ENCODE measurements at regions not wholly inside any gene's neighbourhood (a gene's known extent, or its start where the extent isn't known, plus 50 kb on each side); places are given as distances from the start of the nearest gene placed in this dataset.

- no peak overlapping the region for H3K27ac Mint-ChIP-seq
- ATAC-seq = no peak
- H3K4me3 Mint-ChIP-seq = no peak overlapping the region
- peaks cover 5% of the 10 kb centered on the region for H3K9me3 Mint-ChIP-seq
- no peaks in the 10 kb centered on the region for H3K36me3 Mint-ChIP-seq
- H3K27me3 Mint-ChIP-seq = no peaks in the 10 kb centered on the region
- no peaks in the 10 kb centered on the region for H3K4me1 Mint-ChIP-seq
Measured at GRCh38 chr7:68472688-68473087, 1125.6 kb upstream of the AUTS2 start.

GRCh38 chr7:68474661-68475216, 1123.5 kb upstream of the AUTS2 start:
- no peak overlapping the region for H3K27ac Mint-ChIP-seq

DNA sequence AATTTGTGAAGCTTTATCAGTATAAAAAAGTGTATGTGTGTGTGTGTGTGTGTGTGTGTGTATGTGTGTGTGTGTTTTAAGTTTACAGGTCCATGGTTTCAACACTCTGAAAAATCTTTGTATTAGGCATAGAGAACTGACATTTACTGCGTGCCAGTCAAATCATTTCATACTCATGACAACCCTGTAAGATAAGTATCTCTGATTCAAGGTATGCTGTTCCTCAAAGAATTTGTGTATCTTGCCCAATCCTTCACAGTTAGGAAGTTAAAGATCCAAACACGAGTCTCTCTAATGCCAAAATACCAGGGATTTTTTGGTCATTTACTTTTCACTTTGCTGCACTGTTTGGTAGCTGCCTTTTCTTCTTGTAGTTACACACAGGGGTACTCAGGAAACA, 1121.3 kb upstream of the AUTS2 start:
- no peak for ATAC-seq
- no peaks in the 10 kb centered on the region for H3K36me3 Mint-ChIP-seq
- no peak overlapping the region for H3K27ac Mint-ChIP-seq
- no peaks in the 10 kb centered on the region for H3K4me1 Mint-ChIP-seq
- H3K9me3 Mint-ChIP-seq = no peaks in the 10 kb centered on the region
- H3K27me3 Mint-ChIP-seq = no peaks in the 10 kb centered on the region
- H3K4me3 Mint-ChIP-seq = no peak overlapping the region

More at GRCh38 chr7:68474661-68475216, 1123.5 kb upstream of the AUTS2 start:
- Mint-ChIP-seq H3K9me3 (no peaks in the 10 kb centered on the region), H3K4me1 (no peaks in the 10 kb centered on the region), H3K36me3 (no peaks in the 10 kb centered on the region), H3K27me3 (no peaks in the 10 kb centered on the region), H3K4me3 (no peak overlapping the region)
- no peak for ATAC-seq

DNA sequence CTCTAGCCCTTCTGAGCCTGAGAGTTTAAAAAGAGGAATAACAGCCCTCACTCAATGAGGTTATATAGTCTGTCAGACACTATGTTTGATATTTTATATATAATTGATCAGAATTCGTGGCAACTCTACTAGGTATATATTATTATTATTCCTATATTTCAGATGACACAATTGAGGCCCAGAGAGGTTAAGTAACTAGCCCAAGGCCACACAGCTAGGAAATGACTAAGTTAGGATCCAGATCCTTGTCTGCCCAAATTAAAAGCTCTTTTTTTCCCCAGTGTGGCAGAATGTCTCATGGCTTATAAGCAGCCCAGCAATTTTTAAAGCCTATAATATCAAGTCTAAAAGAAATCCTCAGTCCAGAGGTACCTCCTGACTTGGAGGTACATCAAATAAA, 1119.9 kb upstream of the AUTS2 start:
- ATAC-seq = no peak
- H3K4me1 Mint-ChIP-seq = no peaks in the 10 kb centered on the region
- no peaks in the 10 kb centered on the region for H3K36me3 Mint-ChIP-seq
- H3K4me3 Mint-ChIP-seq = no peak overlapping the region
- peaks cover 7% of the 10 kb centered on the region for H3K27me3 Mint-ChIP-seq
- H3K9me3 Mint-ChIP-seq = peaks cover 2% of the 10 kb centered on the region
- H3K27ac Mint-ChIP-seq = no peak overlapping the region

- H3K4me1 Mint-ChIP-seq = no peaks in the 10 kb centered on the region
- H3K27me3 Mint-ChIP-seq = peaks cover 19% of the 10 kb centered on the region
- no peak overlapping the region for H3K27ac Mint-ChIP-seq
- H3K36me3 Mint-ChIP-seq = no peaks in the 10 kb centered on the region
- peaks cover 7% of the 10 kb centered on the region for H3K9me3 Mint-ChIP-seq
- no peak for ATAC-seq
- H3K4me3 Mint-ChIP-seq = no peak overlapping the region
Measured at GRCh38 chr7:68482800-68483199, 1115.5 kb upstream of the AUTS2 start.

- Mint-ChIP-seq H3K4me1 (no peaks in the 10 kb centered on the region), H3K4me3 (no peak overlapping the region), H3K9me3 (peaks cover 11% of the 10 kb centered on the region), H3K27me3 (peaks cover 19% of the 10 kb centered on the region), H3K36me3 (no peaks in the 10 kb centered on the region), H3K27ac (no peak overlapping the region)
- no peak for ATAC-seq
Measured at GRCh38 chr7:68484731-68485130, 1113.5 kb upstream of the AUTS2 start.

GRCh38 chr7:68485253-68485917, 1112.9 kb upstream of the AUTS2 start:
- Mint-ChIP-seq H3K36me3 (no peaks in the 10 kb centered on the region), H3K4me3 (no peak overlapping the region), H3K27me3 (peaks cover 19% of the 10 kb centered on the region), H3K27ac (no peak overlapping the region), H3K9me3 (peaks cover 11% of the 10 kb centered on the region), H3K4me1 (no peaks in the 10 kb centered on the region)
- ATAC-seq = no peak

DNA sequence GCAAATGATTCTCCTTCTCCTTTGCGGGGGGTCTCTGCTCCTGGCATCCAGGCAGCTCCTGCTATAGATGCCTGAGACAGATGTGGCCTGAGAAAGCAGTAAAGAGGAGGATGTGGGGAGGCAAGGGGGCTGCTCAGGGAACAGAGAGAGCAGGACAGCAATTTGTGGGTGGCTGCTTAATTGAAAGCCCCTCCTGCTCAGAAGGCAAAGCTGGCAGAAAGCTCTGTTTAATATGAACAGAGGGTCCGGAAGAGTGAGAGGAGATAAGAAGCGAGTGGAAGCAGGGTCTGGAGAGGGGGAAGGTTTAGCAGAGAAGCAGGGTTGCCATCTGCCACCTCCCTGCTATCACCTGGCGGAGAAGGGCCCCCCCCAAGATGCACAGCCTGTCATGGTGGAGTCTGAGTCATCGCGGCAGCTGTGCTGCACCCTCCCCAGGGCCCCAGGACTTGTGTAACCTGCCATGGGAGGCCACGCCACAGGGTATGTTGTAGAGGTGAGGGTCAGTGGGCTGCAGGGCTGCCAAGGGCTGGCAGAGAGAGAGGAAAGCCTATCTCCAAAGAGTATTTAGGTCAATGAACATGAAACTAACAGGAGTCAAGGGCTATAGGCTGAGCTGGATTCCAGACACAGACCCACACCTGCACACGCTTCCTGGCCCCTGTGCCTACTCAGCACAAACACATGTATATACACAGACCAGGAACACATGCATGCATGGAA, 1109.8 kb upstream of the AUTS2 start:
- H3K36me3 Mint-ChIP-seq = no peaks in the 10 kb centered on the region
- no peak for ATAC-seq
- H3K4me3 Mint-ChIP-seq = no peak overlapping the region
- H3K27me3 Mint-ChIP-seq = peaks cover 10% of the 10 kb centered on the region
- peaks cover 9% of the 10 kb centered on the region for H3K9me3 Mint-ChIP-seq
- no peak overlapping the region for H3K27ac Mint-ChIP-seq
- no peaks in the 10 kb centered on the region for H3K4me1 Mint-ChIP-seq

DNA sequence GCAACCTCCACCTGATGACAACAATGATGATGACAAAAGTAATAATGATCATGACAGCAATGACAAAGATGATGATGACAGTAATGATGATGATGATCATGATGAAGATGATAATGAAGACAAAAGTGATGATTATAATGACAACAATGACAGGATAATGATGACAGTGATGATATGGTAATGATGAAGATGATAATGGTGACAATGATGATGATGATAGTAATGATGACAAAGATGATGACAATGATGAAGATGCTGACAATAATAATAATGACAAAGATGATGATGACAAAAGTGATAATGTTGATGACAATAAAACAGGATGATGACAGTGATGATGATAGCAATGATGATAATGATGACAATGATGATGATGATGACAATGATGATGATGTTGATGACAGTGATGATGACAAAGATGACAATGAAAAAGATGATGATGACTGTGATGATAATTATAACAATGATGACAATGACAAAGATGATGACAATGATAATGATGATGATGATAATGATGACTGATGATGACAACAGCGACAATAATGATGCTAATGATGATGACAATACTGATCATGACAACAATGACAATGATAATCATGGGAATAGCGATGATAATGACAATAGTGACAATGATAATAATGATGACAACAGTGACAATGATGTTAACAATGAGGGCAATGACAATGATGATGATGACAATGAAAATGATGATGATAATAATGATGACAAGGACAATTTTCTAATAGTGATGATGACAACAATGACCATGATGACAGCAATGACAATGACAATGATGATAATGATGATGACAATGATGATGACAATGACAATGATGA, 1106.5 kb upstream of the AUTS2 start:
- Mint-ChIP-seq H3K4me1 (no peaks in the 10 kb centered on the region), H3K27me3 (no peaks in the 10 kb centered on the region), H3K9me3 (peaks cover 4% of the 10 kb centered on the region), H3K4me3 (no peak overlapping the region), H3K36me3 (no peaks in the 10 kb centered on the region), H3K27ac (no peak overlapping the region)
- ATAC-seq = no peak

GRCh38 chr7:68492359-68492690, 1106.0 kb upstream of the AUTS2 start:
- no peak overlapping the region for H3K4me3 Mint-ChIP-seq
- H3K27me3 Mint-ChIP-seq = no peaks in the 10 kb centered on the region
- no peak overlapping the region for H3K27ac Mint-ChIP-seq

GRCh38 chr7:68503400-68503799, 1094.9 kb upstream of the AUTS2 start:
- no peaks in the 10 kb centered on the region for H3K4me1 Mint-ChIP-seq
- no peaks in the 10 kb centered on the region for H3K36me3 Mint-ChIP-seq
- peaks cover 11% of the 10 kb centered on the region for H3K9me3 Mint-ChIP-seq
- no peak for ATAC-seq
- H3K27ac Mint-ChIP-seq = no peak overlapping the region
- H3K27me3 Mint-ChIP-seq = no peaks in the 10 kb centered on the region
- H3K4me3 Mint-ChIP-seq = no peak overlapping the region

More at GRCh38 chr7:68492359-68492690, 1106.0 kb upstream of the AUTS2 start:
- ATAC-seq = no peak
- H3K4me1 Mint-ChIP-seq = no peaks in the 10 kb centered on the region
- peaks cover 7% of the 10 kb centered on the region for H3K9me3 Mint-ChIP-seq
- no peaks in the 10 kb centered on the region for H3K36me3 Mint-ChIP-seq

GRCh38 chr7:68504716-68505115, 1093.6 kb upstream of the AUTS2 start:
- no peak overlapping the region for H3K4me3 Mint-ChIP-seq
- H3K27me3 Mint-ChIP-seq = no peaks in the 10 kb centered on the region
- ATAC-seq = no peak
- peaks cover 17% of the 10 kb centered on the region for H3K9me3 Mint-ChIP-seq
- H3K4me1 Mint-ChIP-seq = no peaks in the 10 kb centered on the region
- H3K36me3 Mint-ChIP-seq = no peaks in the 10 kb centered on the region
- H3K27ac Mint-ChIP-seq = no peak overlapping the region

DNA sequence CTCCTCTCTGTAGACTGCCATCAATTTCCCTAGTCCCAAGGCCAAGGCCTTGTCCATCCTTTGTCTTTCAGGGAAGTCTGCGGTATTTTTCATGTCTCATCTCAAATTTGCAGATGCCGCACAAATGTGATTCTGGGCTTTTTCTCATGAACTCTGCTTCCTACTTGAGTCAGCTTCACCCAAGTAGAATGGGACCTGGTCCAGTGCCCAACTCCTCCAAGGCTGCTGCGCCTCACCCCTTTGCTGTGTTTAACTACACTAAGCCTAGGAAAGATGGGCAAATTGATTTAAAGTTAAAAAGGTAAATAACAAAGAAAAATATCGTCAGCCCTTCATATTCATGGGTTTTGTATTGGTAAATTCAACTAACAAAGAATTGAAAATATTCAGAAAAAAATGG, 1092.6 kb upstream of the AUTS2 start:
- H3K36me3 Mint-ChIP-seq = no peaks in the 10 kb centered on the region
- H3K27ac Mint-ChIP-seq = no peak overlapping the region
- H3K27me3 Mint-ChIP-seq = no peaks in the 10 kb centered on the region
- no peak for ATAC-seq
- H3K4me1 Mint-ChIP-seq = no peaks in the 10 kb centered on the region
- peaks cover 20% of the 10 kb centered on the region for H3K9me3 Mint-ChIP-seq
- no peak overlapping the region for H3K4me3 Mint-ChIP-seq

GRCh38 chr7:68507668-68508067, 1090.6 kb upstream of the AUTS2 start:
- H3K27me3 Mint-ChIP-seq = no peaks in the 10 kb centered on the region
- peaks cover 20% of the 10 kb centered on the region for H3K9me3 Mint-ChIP-seq
- no peaks in the 10 kb centered on the region for H3K36me3 Mint-ChIP-seq
- no peak overlapping the region for H3K27ac Mint-ChIP-seq
- H3K4me3 Mint-ChIP-seq = no peak overlapping the region
- no peak for ATAC-seq
- no peaks in the 10 kb centered on the region for H3K4me1 Mint-ChIP-seq

GRCh38 chr7:68509054-68509453, 1089.2 kb upstream of the AUTS2 start:
- Mint-ChIP-seq H3K9me3 (peaks cover 18% of the 10 kb centered on the region), H3K27me3 (no peaks in the 10 kb centered on the region)

More at GRCh38 chr7:68509054-68509453, 1089.2 kb upstream of the AUTS2 start:
- Mint-ChIP-seq H3K4me1 (no peaks in the 10 kb centered on the region), H3K36me3 (no peaks in the 10 kb centered on the region), H3K27ac (no peak overlapping the region), H3K4me3 (no peak overlapping the region)
- no peak for ATAC-seq

Measured in stimulated activated memory B cell treated with anti-CD40 and anti-IgM and Interleukin-4, amounts not matched to agents 10 μg/mL and 1 μg/mL and 100 μg/mL, for 72 hours (primary cell).